ENCODE measurements at regions not wholly inside any gene's neighbourhood (a gene's known extent, or its start where the extent isn't known, plus 50 kb on each side); places are given as distances from the start of the nearest gene placed in this dataset.

GRCh38 chr2:56718413-56718812 is 534.6 kb downstream of the CCDC85A start:
- H3K4me1 ChIP-seq = no peaks in the 10 kb centered on the region
- peaks cover 7% of the 10 kb centered on the region for H3K9me3 Mint-ChIP-seq
- H3K79me2 ChIP-seq (ENCODE audit: low read depth) = no peaks in the 10 kb centered on the region
- no peak overlapping the region for H3K9ac ChIP-seq
- no peak for DNase-seq (ENCODE audit: low spot score)
- H3K27me3 Mint-ChIP-seq (ENCODE audit: insufficient read depth, low read depth) = peaks cover 2% of the 10 kb centered on the region
- no peak overlapping the region for H3K4me3 ChIP-seq
- TF ChIP-seq EZH2 (IDR thresholded peaks at IDR 0.05) (no peak), CTCF (IDR thresholded peaks at IDR 0.05) (no peak), EZH2phosphoT487 (IDR thresholded peaks at IDR 0.05) (no peak)
- no peak overlapping the region for H3K27ac Mint-ChIP-seq
- H3K4me2 ChIP-seq = no peak overlapping the region
- no peaks in the 10 kb centered on the region for H3K9me3 ChIP-seq (ENCODE audit: low read depth)
- no peaks in the 10 kb centered on the region for H3K36me3 Mint-ChIP-seq
- no peak overlapping the region for H3K4me3 Mint-ChIP-seq
- H4K20me1 ChIP-seq (ENCODE audit: low read depth) = no peaks in the 10 kb centered on the region
- H3K27ac ChIP-seq = no peak overlapping the region
- H2AFZ ChIP-seq (replicated peaks) = no peak overlapping the region
- no peaks in the 10 kb centered on the region for H3K27me3 ChIP-seq
- no peaks in the 10 kb centered on the region for H3K36me3 ChIP-seq
- H3K4me1 Mint-ChIP-seq = no peaks in the 10 kb centered on the region
- no peaks in the 10 kb centered on the region for H3F3A ChIP-seq (ENCODE audit: low read depth)

- Histone ChIP-seq H3K9ac (no peak overlapping the region), H4K20me1 (ENCODE audit: low read depth) (no peaks in the 10 kb centered on the region), H2AFZ (replicated peaks) (no peak overlapping the region), H3K36me3 (no peaks in the 10 kb centered on the region), H3K9me3 (ENCODE audit: low read depth) (peaks cover 10% of the 10 kb centered on the region), H3K4me1 (no peaks in the 10 kb centered on the region), H3K4me3 (no peak overlapping the region), H3K79me2 (ENCODE audit: low read depth) (no peaks in the 10 kb centered on the region), H3F3A (ENCODE audit: low read depth) (no peaks in the 10 kb centered on the region), H3K4me2 (no peak overlapping the region), H3K27ac (no peak overlapping the region), H3K27me3 (no peaks in the 10 kb centered on the region)
- Mint-ChIP-seq H3K9me3 (peaks cover 17% of the 10 kb centered on the region), H3K4me1 (no peaks in the 10 kb centered on the region), H3K27ac (no peak overlapping the region), H3K36me3 (no peaks in the 10 kb centered on the region), H3K4me3 (no peak overlapping the region), H3K27me3 (ENCODE audit: insufficient read depth, low read depth) (no peaks in the 10 kb centered on the region)
- TF ChIP-seq EZH2 (IDR thresholded peaks at IDR 0.05) = no peak
- TF ChIP-seq CTCF (IDR thresholded peaks at IDR 0.05) = no peak
- no peak for TF ChIP-seq EZH2phosphoT487 (IDR thresholded peaks at IDR 0.05)
- no peak for DNase-seq (ENCODE audit: low spot score)
Measured at GRCh38 chr2:56729212-56729611, 545.4 kb downstream of the CCDC85A start.

- Histone ChIP-seq H3K79me2 (ENCODE audit: low read depth) (no peaks in the 10 kb centered on the region), H3K4me1 (no peaks in the 10 kb centered on the region), H3K27ac (no peak overlapping the region), H4K20me1 (ENCODE audit: low read depth) (no peaks in the 10 kb centered on the region), H3K9ac (no peak overlapping the region), H3K4me2 (no peak overlapping the region), H3F3A (ENCODE audit: low read depth) (no peaks in the 10 kb centered on the region), H3K27me3 (no peaks in the 10 kb centered on the region), H3K36me3 (no peaks in the 10 kb centered on the region), H2AFZ (replicated peaks) (no peak overlapping the region), H3K9me3 (ENCODE audit: low read depth) (no peaks in the 10 kb centered on the region), H3K4me3 (no peak overlapping the region)
- H3K27ac Mint-ChIP-seq = no peak overlapping the region
- no peak overlapping the region for H3K4me3 Mint-ChIP-seq
- H3K27me3 Mint-ChIP-seq (ENCODE audit: insufficient read depth, low read depth) = no peaks in the 10 kb centered on the region
- H3K4me1 Mint-ChIP-seq = no peaks in the 10 kb centered on the region
- no peaks in the 10 kb centered on the region for H3K9me3 Mint-ChIP-seq
- TF ChIP-seq EZH2phosphoT487 (IDR thresholded peaks at IDR 0.05) (no peak), CTCF (IDR thresholded peaks at IDR 0.05) (no peak), EZH2 (IDR thresholded peaks at IDR 0.05) (no peak)
- no peaks in the 10 kb centered on the region for H3K36me3 Mint-ChIP-seq
- DNase-seq (ENCODE audit: low spot score) = no peak
Measured at GRCh38 chr2:56732946-56733345, 549.2 kb downstream of the CCDC85A start.

GRCh38 chr2:56739413-56739812 is 555.6 kb downstream of the CCDC85A start:
- Histone ChIP-seq H3K4me1 (no peaks in the 10 kb centered on the region), H3K9ac (no peak overlapping the region), H3K27ac (no peak overlapping the region), H3K4me3 (no peak overlapping the region), H3K79me2 (ENCODE audit: low read depth) (no peaks in the 10 kb centered on the region), H2AFZ (replicated peaks) (no peak overlapping the region), H4K20me1 (ENCODE audit: low read depth) (no peaks in the 10 kb centered on the region), H3F3A (ENCODE audit: low read depth) (no peaks in the 10 kb centered on the region), H3K9me3 (ENCODE audit: low read depth) (no peaks in the 10 kb centered on the region), H3K27me3 (no peaks in the 10 kb centered on the region), H3K4me2 (no peak overlapping the region), H3K36me3 (no peaks in the 10 kb centered on the region)
- Mint-ChIP-seq H3K9me3 (no peaks in the 10 kb centered on the region), H3K4me1 (peaks cover 6% of the 10 kb centered on the region), H3K4me3 (no peak overlapping the region), H3K27me3 (ENCODE audit: insufficient read depth, low read depth) (no peaks in the 10 kb centered on the region), H3K36me3 (no peaks in the 10 kb centered on the region), H3K27ac (no peak overlapping the region)
- TF ChIP-seq CTCF (IDR thresholded peaks at IDR 0.05) = no peak
- no peak for TF ChIP-seq EZH2phosphoT487 (IDR thresholded peaks at IDR 0.05)
- DNase-seq (ENCODE audit: low spot score) = no peak
